ENCODE measurements at regions not wholly inside any gene's neighbourhood (a gene's known extent, or its start where the extent isn't known, plus 50 kb on each side); places are given as distances from the start of the nearest gene placed in this dataset.

- DNase-seq: no peak
- no peaks in the 10 kb centered on the region for H3K4me1 Mint-ChIP-seq
- intact Hi-C loops (cut with micrococcal nuclease): no loop called here
- H3K4me2 ChIP-seq (replicated peaks; ENCODE audit: extremely low read depth, low read length, poor library complexity, severe bottlenecking): no peak overlapping the region
- H3K9ac ChIP-seq (ENCODE audit: insufficient read depth, low read length, poor library complexity, severe bottlenecking): no peak overlapping the region
- no peak overlapping the region for H2AFZ ChIP-seq (ENCODE audit: insufficient read depth, low read depth, low read length, poor library complexity, severe bottlenecking)
- no peak for TF ChIP-seq CTCF (IDR thresholded peaks at IDR 0.05)
- H3K4me3 ChIP-seq (replicated peaks in 1 of 3; ENCODE audit: low read depth in 2 of 3, low read length in 3 of 3): no peak overlapping the region
- no peak overlapping the region for H3K4me3 Mint-ChIP-seq
- H3K79me2 ChIP-seq (ENCODE audit: insufficient read depth, low read length): no peaks in the 10 kb centered on the region
- H3K27me3 Mint-ChIP-seq (ENCODE audit: low read depth in 3 of 3): no peaks in the 10 kb centered on the region
- H3K27me3 ChIP-seq (ENCODE audit: control insufficient read depth in 2 of 2, insufficient read depth in 2 of 2, low read length in 2 of 2): no peaks in the 10 kb centered on the region
- no peak overlapping the region for H3K27ac Mint-ChIP-seq
- 20% methylated on average over 2 of the region's 5 CpGs for WGBS (ENCODE audit: insufficient coverage)
- no peaks in the 10 kb centered on the region for H4K20me1 ChIP-seq (ENCODE audit: insufficient read depth, low read length)
- H3K36me3 Mint-ChIP-seq: no peaks in the 10 kb centered on the region
- H3K9me3 Mint-ChIP-seq: peaks cover 0 to 2% (median 0%) of the 10 kb centered on the region in 7 donors
- H3K4me1 ChIP-seq (ENCODE audit: control insufficient read depth in 1 of 2, insufficient read depth in 2 of 2, low read length in 2 of 2): no peaks in the 10 kb centered on the region
- H3K27ac ChIP-seq (ENCODE audit: low read depth in 1 of 2, low read length in 2 of 2): no peak overlapping the region
- no peaks in the 10 kb centered on the region for H3K9me3 ChIP-seq (replicated peaks in 1 of 2; ENCODE audit: control insufficient read depth in 1 of 2, insufficient read depth in 1 of 2, low read length in 2 of 2)
- no peaks in the 10 kb centered on the region for H3K36me3 ChIP-seq (replicated peaks in 1 of 2; ENCODE audit: control insufficient read depth in 1 of 2, insufficient read depth in 2 of 2, low read length in 2 of 2)
Observed at GRCh38 chr11:38156495-38157146, 1558.6 kb upstream of the RAG2 start.

- no peaks in the 10 kb centered on the region for H3K79me2 ChIP-seq (ENCODE audit: insufficient read depth, low read length)
- TF ChIP-seq CTCF (IDR thresholded peaks at IDR 0.05): no peak
- no peak overlapping the region for H3K27ac ChIP-seq (ENCODE audit: low read depth in 1 of 2, low read length in 2 of 2)
- no peak overlapping the region for H3K4me3 Mint-ChIP-seq
- intact Hi-C loops (cut with micrococcal nuclease): no loop called here
- H3K4me2 ChIP-seq (replicated peaks; ENCODE audit: extremely low read depth, low read length, poor library complexity, severe bottlenecking): no peak overlapping the region
- H3K36me3 Mint-ChIP-seq: no peaks in the 10 kb centered on the region
- WGBS (ENCODE audit: insufficient coverage): no CpG with 5 or more reads among the region's 1 CpG
- no peaks in the 10 kb centered on the region for H3K9me3 ChIP-seq (replicated peaks in 1 of 2; ENCODE audit: control insufficient read depth in 1 of 2, insufficient read depth in 1 of 2, low read length in 2 of 2)
- no peak overlapping the region for H2AFZ ChIP-seq (ENCODE audit: insufficient read depth, low read depth, low read length, poor library complexity, severe bottlenecking)
- H3K9ac ChIP-seq (ENCODE audit: insufficient read depth, low read length, poor library complexity, severe bottlenecking): no peak overlapping the region
- H3K27me3 Mint-ChIP-seq (ENCODE audit: low read depth in 3 of 3): no peaks in the 10 kb centered on the region
- DNase-seq: no peak
- no peak overlapping the region for H3K4me3 ChIP-seq (replicated peaks in 1 of 3; ENCODE audit: low read depth in 2 of 3, low read length in 3 of 3)
- H3K9me3 Mint-ChIP-seq: peaks cover 0 to 4% (median 1%) of the 10 kb centered on the region in 7 donors
- no peaks in the 10 kb centered on the region for H3K27me3 ChIP-seq (ENCODE audit: control insufficient read depth in 2 of 2, insufficient read depth in 2 of 2, low read length in 2 of 2)
- no peaks in the 10 kb centered on the region for H3K4me1 ChIP-seq (ENCODE audit: control insufficient read depth in 1 of 2, insufficient read depth in 2 of 2, low read length in 2 of 2)
- no peaks in the 10 kb centered on the region for H3K4me1 Mint-ChIP-seq
- H3K27ac Mint-ChIP-seq: no peak overlapping the region
- H4K20me1 ChIP-seq (ENCODE audit: insufficient read depth, low read length): no peaks in the 10 kb centered on the region
- no peaks in the 10 kb centered on the region for H3K36me3 ChIP-seq (replicated peaks in 1 of 2; ENCODE audit: control insufficient read depth in 1 of 2, insufficient read depth in 2 of 2, low read length in 2 of 2)
Observed at GRCh38 chr11:38155856-38156255, 1557.8 kb upstream of the RAG2 start.
